NCI-H510A treated with DMSO at 0.1 percent for 48 hours (cell line): ENCODE measurements at regions not wholly inside any gene's neighbourhood (a gene's known extent, or its start where the extent isn't known, plus 50 kb on each side); places are given as distances from the start of the nearest gene placed in this dataset.

ENCODE experiments used
- DNase-seq: peaks from one replicate; lab custom pipeline; 2025; lab: John Stamatoyannopoulos, UW

GRCh38 chr5:164713682-164714081 is 1208.3 kb downstream of the MAT2B start:
- DNase-seq = no peak

- DNase-seq = no peak
Measured at GRCh38 chr5:164721116-164721515, 1215.7 kb downstream of the MAT2B start.

GRCh38 chr5:164721656-164722055 is 1216.2 kb downstream of the MAT2B start:
- no peak for DNase-seq

- no peak for DNase-seq
Measured at GRCh38 chr5:164722702-164723101, 1217.3 kb downstream of the MAT2B start.

DNA sequence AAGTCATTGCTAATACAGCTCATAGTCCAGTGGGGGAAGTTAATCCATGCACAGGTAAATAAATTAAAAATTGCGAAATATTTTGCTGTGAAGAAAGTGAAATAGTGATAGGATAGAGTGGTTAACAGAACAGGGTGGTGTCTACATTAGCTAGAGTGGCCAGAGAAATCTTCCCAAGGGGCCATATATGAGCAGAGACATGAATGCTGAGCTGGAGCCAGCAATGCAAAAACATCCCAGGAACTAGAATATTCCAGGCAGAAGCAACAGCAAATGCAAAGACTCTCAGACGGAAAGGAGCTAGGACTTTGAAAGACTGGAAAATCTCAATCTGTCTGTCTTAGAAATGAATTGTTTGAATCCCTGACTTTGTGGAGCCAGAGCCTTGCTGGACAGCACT is 1221.6 kb downstream of the MAT2B start:
- DNase-seq = no peak

GRCh38 chr5:164728733-164729132 is 1223.3 kb downstream of the MAT2B start:
- DNase-seq = no peak

- DNase-seq = no peak
Measured at GRCh38 chr5:164735334-164735733, 1229.9 kb downstream of the MAT2B start.

DNA sequence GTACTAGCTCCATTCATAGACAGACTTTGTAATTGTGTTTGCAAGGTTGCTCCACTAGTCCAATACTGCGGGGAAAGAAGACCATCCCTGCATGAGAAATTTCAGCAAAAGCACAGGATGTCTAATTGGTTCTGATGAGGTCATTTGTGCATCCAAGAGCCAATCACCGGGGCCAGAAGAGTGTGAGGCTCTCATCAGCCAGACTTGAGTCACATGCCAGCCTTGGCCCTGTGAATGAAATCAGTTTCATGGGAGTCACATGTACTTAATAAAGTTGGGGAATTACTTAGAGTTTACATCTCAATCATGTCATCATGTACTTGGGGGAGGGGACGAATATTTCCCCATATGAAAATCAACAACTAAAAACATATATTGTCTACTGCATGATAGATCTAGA is 1236.0 kb downstream of the MAT2B start:
- DNase-seq = no peak

DNA sequence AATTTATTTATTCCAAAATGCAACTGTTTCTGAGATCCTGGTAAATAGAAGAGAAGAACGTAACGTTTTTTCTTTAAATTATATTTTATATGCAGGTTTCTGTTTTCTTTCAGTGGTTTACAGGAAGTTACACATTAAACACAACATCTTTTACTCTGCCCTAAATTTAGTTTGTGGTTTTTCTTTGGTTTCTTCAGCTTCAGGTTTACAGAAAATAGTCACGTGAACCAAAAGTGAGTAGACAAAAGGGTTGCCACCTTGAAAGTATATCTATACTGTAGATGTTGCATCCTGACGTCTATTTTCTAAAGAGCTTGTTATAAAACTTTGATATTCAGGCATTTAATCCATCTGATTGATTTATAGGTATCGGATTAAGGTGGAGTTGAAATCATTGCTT is 1236.6 kb downstream of the MAT2B start:
- DNase-seq = no peak

DNA sequence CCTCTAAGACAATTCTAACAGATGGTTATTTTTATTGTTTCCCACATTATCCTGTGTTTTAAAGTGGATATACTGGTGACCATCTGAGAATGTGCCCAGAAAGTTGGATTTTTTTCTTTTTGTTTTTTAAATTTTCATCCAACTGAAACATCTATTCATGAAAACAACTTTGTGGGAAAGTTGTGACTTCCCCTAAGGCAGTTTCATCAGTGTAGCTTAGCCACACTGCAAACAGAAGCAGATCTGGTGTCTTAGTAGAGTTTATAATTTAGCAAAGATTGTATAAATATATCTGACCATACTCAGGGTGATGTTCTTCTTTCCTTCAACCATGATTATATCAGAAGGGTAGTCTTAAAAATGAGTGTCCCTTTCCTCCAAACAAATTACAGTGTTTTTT is 1241.3 kb downstream of the MAT2B start:
- DNase-seq = no peak

- no peak for DNase-seq
Measured at GRCh38 chr5:164747371-164747770, 1242.0 kb downstream of the MAT2B start.

DNA sequence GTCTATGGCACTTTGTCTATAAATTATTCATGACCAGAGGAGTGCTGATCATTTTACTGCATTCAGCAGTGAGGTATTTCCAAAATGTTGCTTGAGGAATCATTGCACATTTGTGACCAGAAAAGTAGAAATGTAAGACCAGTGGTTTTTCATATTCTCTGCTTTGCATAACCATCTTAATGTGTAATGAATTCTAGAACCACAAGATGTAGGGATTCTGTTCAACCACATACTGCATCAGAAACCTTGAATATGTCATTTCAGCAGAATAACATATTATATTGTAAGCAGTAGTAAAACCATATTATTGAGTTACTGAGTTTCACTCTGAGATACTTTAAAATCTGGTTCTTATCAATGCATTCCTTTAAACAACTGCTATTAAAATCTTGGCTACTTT is 1243.4 kb downstream of the MAT2B start:
- no peak for DNase-seq

GRCh38 chr5:164753434-164753833 is 1248.0 kb downstream of the MAT2B start:
- no peak for DNase-seq

- no peak for DNase-seq
Measured at GRCh38 chr5:164763206-164763605, 1257.8 kb downstream of the MAT2B start.

DNA sequence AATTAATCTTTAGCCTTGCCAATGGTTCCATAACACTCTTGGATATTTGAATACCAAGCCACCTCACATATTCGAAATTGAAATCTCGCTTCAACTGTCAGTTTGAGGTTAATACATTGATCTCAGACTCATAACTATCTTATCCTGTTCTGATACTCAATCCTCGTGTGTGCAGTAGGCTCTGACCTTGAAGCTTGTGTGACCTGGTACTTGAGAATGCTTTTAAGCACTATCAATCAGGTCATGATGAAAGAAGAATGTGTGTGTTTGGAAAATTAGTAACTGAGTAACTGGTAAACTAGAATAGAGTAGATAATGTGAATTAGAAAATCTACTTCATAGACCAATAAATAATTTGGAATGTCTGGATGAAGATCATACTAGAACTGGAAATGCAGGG is 1266.7 kb downstream of the MAT2B start:
- no peak for DNase-seq

DNA sequence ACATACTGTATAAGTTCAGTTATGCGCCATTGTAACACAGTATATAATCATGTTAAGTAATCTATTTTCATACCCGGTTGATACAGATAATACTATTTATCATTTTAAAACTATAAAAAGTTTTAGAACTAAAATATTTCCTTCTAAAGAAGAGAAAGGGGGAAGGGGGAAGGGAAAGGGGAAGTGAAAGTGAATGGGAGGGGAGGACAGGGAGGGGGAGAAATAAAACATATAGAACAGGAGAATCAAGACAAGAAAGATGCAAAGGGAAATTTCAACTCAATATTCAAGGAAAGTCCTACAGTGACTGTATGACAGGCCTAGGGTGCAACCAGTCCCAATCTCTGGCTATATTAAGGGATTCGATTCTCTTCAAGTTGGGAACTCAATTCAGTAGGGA is 1278.8 kb downstream of the MAT2B start:
- no peak for DNase-seq

DNA sequence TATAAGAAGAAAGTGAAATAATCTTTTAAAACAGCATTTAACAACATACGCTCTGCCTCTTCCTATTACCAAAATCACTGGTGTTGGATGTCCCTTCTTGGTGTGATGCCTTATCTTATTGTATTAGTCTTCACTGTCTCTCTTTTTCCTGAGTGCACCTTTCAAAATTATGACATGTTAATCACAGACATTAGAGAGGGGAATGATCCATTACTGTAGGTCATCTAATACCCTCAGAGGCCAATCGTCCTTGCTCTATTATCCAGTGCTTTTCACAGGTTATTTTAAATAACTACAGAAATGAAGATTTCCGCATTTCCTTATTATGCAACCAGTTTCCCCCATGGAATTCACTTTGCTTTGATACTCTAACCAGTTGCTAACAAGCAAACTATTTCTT is 1292.7 kb downstream of the MAT2B start:
- no peak for DNase-seq

DNA sequence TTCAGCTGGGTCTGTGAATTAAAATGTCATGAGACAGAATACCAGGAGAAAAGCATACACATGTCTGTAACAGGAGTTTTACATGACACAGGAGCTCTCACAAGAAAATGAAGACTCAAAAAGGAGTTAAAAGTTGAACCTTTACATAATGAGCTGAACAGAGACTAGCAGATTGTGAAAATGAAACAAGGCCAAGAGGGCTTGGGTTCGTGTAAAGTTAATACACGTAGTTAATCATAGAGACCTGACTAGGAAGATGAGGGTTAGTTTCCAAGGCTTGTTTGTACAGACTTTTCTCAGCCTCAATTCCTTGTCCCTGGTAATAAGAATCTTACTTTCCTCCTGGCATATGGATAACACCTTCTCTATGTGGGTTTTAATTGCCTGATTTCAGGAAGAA is 1294.0 kb downstream of the MAT2B start:
- no peak for DNase-seq

- no peak for DNase-seq
Measured at GRCh38 chr5:164801910-164802309, 1296.5 kb downstream of the MAT2B start.

DNA sequence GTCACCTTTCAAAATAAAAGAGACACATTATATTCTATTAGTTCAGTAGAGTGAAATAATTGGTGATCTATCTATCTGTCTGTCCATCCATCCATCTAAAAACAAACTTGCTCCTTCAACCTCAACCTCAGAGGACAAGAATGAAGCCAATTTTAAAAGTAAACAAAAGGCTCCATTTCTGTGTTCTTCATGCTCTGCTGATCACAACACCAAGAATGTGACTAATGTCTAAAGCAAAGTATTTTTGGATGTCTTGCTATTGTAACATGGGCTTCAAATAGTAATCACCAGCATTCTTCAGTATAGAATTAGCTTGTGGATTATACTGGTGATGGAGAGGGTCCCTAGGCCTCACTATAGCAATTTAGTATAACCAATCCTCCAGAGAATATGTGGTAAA is 1304.4 kb downstream of the MAT2B start:
- no peak for DNase-seq

DNA sequence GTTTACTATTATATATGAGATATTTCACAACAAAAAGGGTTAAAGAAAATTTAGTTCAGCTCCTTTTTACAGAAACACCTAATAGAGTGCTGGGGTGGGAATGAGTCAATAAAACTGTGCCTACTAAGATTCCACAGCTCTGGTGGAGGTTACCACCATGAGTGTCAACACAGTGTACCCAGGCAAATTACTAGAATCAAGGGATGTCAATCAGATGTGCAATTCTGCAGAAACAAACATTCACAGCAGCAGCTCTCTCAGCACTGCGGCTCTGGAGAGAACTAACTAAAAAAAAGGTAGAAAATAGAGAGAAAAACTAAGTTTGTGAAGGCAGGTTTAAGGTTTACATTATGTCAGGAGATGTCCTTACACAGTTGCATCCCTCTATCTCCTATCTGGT is 1313.0 kb downstream of the MAT2B start:
- no peak for DNase-seq

GRCh38 chr5:164824671-164825070 is 1319.3 kb downstream of the MAT2B start:
- no peak for DNase-seq

GRCh38 chr5:164832516-164832915 is 1327.1 kb downstream of the MAT2B start:
- DNase-seq = no peak

GRCh38 chr5:164844348-164844747 is 1338.9 kb downstream of the MAT2B start:
- DNase-seq = no peak

DNA sequence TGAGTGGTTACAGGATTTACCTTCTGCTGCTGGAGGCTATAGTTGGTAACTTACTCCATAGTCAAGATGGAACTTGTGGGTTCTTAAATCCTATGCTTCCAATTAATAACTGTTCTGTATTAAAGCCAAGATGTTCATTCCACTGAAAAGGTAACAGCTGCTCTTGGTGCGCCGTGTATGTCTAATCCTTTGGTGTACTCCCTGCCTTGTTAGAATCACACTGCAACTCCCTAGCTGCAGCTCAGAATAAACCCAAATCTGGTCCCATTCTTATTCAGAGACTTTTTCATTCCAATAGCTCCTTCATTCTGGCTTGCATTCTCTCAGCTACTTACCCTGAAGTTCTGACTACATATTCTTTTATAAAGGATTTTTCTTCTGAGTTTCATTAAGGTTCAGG is 1355.5 kb downstream of the MAT2B start:
- DNase-seq = no peak
